HCEC 1CT (cell line): ENCODE measurements at regions not wholly inside any gene's neighbourhood (a gene's known extent, or its start where the extent isn't known, plus 50 kb on each side); places are given as distances from the start of the nearest gene placed in this dataset.
"Not testable (repeated sequence)": the region's sequence is repeated elsewhere in the genome, so short reads cannot be mapped to it uniquely, and the experiment has no call there.

Experiments used
- DNase-seq: peaks from one replicate; pipeline ENCODE4 v3.0.0-alpha.2; 2017

DNA sequence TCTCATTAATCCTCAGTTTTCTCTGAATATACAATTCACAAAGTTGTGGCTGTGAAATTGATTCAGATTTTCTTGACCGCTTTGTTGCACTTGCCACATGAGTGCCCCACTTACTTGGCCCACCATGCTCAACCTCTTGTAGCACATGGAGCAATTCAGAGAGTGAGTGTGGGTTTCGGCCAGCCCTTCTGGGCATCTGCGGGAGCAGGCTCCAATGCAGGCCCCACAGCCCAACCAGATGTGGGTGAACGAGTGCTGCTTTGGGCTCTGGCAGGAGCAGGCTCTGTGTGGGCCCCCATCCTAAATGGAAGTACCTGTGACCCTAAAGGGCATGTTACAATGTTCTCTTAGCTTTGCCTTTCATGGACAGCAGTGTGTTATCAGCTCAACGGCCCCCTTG, 2338.6 kb downstream of the LRRC4C start:
- no peak for DNase-seq

DNA sequence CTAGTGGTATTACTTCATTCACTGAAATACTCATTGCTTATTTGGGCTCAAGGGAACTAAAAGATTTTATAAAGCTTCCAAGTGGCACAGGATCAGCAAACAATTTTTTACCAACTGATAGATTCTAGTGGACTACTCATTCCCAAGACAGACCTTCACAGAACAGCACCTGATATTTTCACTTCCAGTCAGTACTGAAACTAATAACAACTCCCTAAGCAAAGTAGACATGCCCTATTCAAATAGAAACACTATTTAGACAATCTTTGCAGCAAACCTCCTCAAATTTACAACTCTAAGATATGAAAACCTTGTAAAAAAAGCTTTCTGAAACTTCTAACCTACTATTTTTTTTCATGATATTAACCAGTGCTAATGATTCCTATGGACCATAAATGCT, 2345.8 kb downstream of the LRRC4C start:
- DNase-seq, result no peak

DNA sequence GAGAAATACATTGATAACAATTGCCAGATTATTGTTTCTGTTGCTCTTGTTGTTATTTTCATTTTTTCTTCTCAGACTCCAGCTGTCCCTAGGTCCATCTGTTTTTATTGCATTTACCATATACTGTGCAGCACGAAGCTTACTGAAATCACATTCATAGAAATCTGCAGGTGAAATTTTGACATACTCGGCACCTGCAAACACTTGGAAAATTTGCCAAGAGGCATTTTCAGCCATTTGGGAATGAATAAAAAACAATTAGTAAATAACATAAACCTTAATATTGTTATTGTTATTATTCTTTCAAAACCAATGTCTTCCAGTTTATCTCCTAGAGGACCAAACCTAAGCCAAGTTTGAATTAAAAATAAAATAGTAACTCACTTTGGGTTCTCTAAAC, 2357.2 kb downstream of the LRRC4C start:
- DNase-seq, result no peak

DNA sequence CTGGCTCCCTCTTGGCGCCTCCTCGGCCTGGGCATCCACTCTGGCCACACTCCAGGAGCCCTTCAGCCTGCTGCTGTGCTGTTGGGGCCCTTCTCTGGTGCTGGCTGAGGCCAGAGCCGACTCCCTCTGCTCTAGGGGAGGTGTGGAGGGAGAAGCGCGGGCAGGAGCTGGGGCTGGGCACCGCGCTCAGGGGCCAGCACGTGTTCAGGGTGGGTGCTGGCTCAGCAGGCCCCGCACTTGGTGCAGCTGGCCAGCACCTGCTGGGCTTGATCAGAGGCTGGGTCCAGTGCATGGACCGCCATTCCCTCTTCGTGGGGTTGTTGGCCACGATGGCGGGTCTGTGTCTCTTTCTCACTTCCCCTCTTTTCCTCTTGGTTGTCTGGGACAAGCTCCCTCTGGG, 2381.0 kb downstream of the LRRC4C start:
- no peak for DNase-seq

DNA sequence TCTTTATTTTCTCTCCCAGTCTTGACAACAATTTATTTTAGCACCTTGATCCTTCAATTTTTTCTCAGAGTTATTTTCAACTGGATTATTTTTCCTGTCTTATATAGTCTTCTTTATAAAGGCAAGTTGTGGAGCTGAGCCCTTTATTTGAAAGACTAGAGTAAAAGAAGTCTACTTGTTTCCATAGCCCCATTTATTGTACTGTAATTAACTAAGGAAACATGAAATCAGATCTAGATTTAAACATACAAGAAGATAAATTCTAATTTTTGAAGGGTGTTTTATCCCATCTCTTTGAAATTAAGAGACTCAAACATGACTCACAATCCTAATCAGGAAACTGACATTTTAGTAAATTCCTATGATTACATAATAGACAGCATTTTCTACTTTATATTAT, 2421.8 kb downstream of the LRRC4C start:
- DNase-seq, result no peak

DNA sequence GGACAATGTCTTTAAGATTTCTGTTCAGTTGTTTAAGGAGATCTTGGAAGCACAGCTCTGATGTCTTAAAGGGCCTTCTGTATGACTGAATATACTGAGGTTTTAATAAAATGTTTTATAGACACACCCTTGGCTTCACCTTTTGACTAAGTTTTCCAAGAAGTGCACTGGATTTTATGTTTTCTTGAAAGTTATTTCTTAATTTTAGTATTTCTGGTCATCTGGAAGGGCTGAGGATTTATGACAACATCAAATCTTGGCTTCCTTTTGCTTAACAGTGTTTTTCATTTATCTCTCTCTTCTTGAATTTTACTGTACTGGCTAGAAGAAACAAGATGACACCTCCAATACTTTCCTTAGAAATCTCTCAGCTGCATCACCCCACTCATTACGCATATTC, 2423.4 kb downstream of the LRRC4C start:
- DNase-seq, result no peak

DNA sequence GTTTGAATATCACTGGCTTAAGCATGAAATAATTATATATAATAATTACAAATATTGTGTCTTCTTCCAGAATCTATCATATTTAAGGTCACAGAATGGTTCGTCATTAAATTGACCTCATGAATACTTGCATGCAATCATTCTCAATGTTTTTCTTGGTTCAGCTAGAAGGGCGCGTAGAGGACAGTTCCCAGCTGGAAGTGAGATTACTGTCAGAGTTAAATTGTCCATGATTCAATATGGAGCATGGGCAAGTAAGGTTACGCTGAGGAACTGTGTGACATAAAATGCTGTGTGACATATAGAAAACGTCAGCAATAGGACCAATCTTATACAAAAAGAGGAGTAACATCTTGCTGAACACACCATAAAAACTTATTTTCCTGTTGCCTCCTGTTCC, 2423.5 kb upstream of the RAG2 start:
- DNase-seq, result no peak

DNA sequence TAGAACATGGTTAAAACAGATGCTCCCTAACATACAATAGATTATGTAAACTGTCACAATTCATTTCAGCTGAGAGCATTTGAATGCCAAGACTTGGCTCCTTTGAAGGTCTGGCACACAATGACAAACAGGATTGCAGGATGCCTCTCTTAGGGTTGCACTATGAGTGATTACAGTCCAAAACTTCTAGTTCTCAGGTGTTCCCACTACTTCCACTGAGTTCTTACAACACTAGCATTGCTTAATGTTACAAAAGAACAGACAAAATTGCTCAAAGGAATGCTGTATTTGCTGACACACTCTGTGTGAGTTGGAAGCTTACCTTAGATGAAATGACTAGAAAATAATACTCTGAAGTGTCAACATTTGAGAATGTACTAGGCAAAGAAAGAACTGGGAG, 2413.8 kb upstream of the RAG2 start:
- DNase-seq, result no peak

DNA sequence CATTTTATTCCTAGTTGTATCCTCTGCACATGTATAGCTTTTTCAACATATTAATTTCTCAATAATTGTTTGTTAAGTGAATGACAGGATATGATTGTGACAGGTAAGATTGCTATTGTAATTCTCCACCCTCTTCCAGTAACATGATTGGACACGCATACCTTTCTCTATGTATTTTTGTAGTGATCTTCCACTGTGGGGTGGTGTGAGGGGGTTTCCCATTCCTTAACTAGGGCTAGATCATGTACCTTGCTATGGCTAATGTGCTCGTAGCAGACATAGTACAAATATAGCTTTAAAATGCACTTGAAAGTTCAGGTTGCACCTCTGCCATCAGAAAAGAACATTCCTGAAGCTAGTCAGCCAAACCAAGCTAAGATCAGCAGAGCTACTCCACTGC, 2392.8 kb upstream of the RAG2 start:
- no peak for DNase-seq

DNA sequence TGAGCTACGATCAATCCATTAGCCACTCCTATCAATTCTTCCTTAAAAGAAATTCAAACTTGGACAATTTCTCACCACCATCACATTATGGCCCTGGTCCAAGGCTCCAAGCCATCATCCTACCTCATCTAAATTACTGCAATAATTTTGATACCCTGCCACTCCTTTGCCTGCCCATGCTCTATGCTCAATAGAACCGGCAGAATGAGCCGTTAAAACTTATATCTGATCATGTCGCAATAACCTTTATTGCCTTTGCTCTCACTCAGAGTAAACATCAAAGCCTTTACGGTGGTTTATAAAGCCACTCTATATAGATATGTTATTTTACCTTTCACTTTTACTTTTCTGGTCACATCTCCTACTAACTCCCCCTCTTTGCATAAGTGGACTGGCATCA, 2392.1 kb upstream of the RAG2 start:
- DNase-seq, result no peak

DNA sequence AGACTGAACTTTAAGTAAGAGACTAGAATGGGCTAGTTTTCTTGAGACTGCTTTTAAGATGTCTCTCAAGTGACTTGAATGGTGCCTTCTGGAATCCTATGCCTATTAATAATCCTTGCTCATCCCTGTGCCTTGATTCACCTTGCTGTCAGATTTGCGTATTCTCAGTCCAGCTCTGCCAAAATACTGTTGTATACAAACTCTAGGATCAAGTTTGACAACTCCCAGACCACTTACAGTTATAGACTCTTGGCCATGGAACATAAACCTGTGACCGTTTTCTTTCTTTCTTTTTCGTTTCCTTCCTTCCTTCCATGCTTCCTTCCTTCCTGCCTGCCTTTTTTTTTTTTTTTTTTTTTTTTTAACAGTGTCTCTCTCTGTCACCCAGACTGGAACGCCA, 2390.9 kb upstream of the RAG2 start:
- DNase-seq, result no peak

DNA sequence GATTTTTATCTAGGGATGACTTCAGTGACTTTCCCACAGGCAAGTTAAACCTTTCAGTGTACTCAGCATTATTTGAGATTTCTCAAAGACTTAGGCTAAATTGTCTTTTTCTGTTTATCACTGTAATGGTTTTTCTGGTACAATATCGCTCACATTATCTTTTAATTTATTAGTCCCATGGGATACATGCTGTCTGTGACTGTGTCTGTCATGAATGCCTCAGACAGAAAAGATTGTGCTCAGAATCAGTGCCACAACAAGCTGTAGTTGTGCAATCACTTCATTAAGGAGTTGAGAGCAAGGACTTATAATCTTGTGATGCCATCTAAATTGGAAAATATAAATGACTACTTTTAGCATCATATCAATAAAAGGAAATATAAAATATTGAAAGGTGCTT, 2374.2 kb upstream of the RAG2 start:
- no peak for DNase-seq

DNA sequence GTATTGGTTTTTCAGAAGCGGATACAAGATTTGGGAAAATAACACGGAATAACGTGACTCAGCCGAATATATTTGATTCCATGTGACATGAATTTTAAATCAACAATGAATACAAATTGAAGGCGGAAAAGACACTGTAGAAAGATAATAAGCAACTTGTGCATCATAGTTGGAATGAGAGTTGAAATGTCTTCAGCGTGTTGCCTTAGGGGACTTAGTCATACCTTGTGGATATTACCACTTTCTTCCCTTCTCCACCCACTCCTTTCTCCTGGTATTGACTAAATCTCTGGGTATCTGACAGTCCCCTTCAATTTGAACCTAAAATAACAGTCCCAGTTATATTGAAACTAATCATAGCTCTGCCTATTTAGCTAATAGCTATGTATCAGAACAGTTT, 2373.1 kb upstream of the RAG2 start:
- no peak for DNase-seq

DNA sequence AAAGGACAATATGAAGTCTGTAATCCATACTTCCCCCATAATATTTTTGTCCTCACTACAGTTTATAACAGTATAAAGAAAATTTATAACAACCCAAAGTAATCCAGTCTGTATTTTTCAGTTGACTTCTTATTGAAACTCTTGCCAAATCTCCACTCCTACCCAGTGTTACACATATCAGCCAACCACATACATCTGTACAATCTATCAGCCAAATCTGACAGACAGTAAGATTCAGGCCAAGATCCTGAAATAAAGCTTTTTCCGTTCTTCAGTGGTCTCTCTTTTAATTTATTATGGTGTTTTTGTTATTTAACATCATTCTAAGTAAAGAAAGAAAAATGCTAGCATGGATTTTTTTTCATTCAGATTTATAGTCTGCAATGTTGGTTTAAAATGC, 2370.9 kb upstream of the RAG2 start:
- DNase-seq, result no peak

DNA sequence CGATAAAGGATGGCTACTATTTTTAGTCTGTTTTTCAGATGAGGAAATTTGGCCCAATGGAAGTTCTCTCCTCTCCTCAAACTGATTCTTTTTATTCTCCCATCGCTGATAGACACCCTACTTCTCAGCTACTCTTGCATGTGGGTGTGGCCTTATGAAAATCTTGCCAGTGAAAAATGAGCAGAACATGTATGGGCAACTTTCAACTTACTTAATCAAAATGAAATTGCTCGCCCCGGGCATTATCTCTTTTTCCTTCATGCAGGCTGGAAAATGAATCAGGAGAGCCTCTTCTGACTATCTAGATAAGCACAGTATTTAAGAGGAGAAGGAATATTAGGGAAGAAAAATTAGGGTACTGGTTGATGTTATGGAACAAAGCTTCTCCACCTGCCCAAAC, 2354.7 kb upstream of the RAG2 start:
- DNase-seq, result no peak

DNA sequence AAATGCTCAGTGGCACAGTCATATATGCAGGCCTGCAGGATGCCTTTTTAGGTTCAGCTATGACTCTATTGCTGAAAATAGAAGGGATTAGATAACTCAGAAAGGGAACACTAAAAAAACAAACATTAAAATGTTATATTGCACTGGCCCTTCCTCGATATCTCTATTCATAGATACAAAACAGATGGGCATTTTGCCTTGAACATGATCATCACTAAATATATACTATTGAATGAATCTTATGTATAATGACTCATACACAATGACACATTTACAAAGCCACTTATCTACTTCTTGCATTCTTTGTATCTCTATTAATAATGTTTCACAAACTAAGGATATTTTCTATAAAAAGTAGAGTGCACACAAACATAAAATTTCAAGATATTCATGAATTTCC, 2352.8 kb upstream of the RAG2 start:
- no peak for DNase-seq

DNA sequence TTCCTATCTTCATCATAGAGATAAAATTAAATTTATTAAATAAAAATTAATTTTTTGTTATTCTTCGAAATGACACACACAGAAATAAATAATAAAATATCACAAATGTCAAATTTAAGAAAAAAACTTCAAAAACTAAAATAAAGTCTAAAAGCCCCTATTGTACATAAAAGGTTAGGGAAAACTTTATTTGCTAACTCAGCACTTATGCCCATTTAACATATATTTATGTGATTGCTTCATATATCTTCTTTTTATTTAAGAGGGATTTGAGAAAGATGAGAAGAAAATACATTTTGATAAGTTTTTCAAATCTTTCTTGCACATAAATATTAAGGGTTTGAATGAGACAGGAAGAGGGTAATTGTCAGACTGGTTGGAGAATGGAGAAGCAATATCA, 2350.4 kb upstream of the RAG2 start:
- no peak for DNase-seq

DNA sequence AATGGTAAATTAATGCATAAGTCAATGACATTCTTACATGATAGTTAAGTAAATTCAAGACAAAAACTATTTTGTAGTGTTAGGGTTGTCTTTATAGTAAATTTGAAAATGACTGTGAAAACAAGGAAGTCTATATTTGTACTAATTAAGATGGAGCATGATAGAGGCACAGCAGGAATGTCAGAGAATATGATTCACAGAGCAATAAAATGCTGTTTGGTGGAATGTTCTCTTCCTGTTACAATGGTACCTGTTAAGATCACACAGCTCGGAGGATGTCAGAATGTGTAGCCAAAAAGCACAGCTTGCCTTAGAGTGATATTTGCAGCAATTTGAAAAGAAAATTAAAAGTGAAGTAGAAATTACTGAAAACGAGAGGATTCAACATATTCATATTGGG, 2339.7 kb upstream of the RAG2 start:
- no peak for DNase-seq

DNA sequence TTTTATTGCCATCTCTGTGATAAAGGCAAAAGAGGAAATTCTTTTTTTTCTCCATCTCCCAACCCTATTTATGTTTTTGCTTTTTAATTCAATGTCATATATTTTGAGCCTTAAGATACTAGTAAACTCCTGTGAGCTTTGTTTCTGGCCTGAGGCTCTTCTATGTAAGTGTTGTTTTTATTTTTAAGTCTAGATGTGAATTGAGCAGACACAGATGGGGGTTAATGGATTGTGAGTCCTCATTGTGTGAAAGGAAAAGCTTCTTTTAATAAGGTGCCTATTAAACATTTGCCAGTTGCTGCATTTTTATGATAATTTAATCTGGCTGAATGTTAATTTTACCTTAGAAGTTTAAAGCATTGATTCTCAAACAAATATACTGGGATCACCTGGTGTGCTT, 2337.9 kb upstream of the RAG2 start:
- no peak for DNase-seq

DNA sequence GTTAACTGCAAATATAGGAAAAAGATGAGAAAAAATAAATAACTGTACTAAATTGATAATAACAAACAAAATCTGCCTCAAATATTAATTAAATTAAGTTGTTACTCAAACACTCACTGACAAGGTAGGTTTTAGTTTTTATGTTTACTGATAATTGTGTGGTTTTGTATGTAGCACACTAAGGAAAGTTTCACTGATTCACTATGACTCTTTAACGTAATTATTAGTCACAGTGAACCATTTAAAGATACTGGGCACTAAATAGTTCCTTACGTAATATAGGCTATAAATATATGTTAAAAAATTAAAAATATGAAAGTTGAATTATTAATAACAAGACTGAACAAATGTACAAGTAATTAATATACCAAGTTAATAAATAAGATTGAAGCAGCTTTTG, 2330.0 kb upstream of the RAG2 start:
- DNase-seq, result no peak

DNA sequence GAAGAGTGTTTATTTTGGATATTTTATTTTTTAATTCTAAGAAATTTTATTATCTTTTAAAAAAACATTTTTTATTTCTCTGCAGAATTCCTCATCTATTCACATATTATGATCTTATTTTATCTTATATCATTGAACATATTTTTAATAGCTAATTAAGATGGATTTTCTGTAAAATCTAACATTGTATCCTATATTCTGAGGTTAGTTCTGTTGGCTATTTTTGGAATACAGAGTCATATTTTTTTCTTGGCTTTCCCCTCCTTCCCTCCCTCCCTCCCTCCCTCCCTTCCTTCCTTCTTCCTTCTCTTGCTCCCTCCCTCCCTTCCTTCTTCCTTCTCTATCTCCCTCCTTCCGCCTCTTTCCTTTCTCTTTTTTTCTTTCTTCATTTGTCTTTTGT, 2326.6 kb upstream of the RAG2 start:
- DNase-seq, result no peak

DNA sequence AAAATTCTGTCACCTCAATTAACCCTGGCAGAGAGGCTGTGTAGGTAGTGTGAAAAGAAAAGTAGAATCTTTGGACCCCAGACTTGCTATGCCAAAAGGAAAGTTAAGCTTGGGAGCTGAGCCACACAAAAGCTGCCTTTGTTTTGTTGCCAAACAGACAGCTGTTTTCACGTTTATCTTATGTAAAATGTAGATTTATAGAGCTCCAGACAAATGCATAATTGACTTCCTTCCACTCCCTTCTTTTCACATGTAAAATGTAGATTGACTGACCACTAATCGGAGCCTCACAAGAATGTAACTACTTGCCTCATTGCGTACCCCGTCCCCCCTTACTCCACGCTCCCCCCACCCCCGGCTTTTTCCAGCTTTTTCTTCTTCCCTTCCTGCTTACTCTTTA, 2302.2 kb upstream of the RAG2 start:
- DNase-seq, result no peak

DNA sequence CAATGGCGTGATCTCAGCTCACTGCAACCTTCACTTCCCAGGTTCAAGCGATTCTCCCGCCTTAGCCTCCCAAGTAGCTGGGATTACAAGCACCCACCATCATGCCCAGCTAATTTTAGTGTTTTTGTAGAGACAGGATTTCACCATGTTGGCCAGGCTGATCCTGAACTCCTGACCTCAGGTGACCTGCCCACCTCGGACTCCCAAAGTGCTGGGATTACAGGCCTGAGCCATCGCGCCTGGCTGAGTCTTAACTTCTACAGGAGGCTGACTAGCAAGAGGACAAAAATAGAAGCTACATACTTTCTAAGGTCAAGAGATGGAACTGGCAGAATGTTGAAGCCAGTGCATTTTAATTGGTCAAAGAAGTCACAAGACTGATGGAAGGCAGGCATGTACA, 2296.2 kb upstream of the RAG2 start:
- DNase-seq, result not testable (repeated sequence)

DNA sequence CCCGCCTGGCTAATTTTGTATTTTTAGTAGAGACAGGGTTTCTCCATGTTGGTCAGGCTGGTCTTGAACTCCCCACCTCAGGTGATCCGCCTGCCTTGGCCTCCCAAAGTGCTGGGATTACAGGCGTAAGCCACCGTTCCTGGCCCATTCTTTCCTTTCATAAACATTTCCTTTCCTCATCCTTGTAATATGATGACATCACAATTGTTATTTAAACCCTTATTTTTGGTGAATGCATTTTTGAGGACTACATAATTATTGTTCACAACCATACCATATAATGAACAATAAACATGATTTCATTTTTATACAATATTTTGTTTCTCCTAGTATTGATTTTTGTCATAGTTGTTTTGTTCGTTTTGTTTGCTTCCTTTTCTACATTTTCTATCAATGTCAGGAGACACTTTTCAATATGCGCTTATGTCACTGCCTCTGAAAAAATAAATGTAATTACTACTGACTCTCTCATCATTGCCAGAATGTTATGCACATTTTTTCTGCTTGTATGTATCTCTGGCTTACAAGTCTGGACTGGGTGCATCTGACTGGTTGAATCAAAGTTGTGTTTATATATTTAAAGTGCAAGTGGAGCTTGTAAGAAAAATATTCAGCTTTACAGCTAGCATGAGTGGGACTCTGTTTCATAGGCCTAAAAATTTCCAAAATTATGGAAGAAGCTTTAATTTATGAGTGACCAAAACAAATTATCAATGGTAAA, 2286.3 kb upstream of the RAG2 start:
- DNase-seq, result no peak

DNA sequence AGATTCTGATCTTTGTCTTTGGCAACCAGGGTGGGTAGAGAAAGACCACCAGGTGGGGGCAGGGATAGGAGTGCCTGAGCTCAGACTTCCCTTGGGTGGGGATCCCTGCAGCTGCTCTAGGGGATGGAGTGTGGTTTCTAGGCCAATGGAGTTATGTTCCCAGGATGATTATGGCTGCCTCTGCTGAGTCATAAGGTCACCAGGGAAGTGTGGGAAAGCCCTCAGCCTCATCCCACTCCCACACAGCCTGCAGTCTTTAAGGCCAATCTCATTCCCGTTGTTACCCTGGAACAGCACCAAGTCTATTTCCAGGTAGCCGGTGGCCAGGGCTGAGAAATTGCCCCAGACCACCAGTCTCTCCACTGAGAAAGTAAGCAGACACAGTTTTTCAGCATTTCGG, 2269.3 kb upstream of the RAG2 start:
- DNase-seq, result no peak

DNA sequence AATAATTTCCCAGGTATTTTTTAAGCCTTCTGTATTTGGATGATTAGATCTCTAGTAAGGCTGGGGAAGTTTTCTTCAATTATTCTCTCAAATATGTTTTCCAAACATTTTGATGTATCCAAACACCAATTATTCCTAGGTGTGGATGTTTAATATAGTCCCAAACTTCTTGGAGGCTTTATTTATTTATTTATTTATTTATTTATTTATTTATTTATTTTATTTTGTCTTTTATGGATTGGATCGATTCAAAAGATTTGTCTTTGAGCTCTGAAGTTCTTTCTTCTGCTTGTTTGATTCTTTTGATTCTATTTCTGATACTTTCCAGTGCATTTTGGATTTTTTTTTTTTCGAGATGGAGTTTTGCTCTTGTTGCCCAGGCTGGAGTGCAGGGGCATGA, 2267.9 kb upstream of the RAG2 start:
- no peak for DNase-seq
